HG03457 (cell line): ENCODE measurements at regions not wholly inside any gene's neighbourhood (a gene's known extent, or its start where the extent isn't known, plus 50 kb on each side); places are given as distances from the start of the nearest gene placed in this dataset.
"Not testable (repeated sequence)": the region's sequence is repeated elsewhere in the genome, so short reads cannot be mapped to it uniquely, and the experiment has no call there.

Source experiments
- ATAC-seq: cut with Tn5 transposase; IDR thresholded peaks from one replicate; pipeline ENCODE4 v1.9.1; 2021; ENCODE audit warnings: moderate number of reproducible peaks; ENCODE audit not compliant: unreplicated experiment

- ATAC-seq: no peak
Observed at GRCh38 chr2:235433860-235434259, 60.0 kb upstream of the AGAP1 start.

- ATAC-seq: no peak
Observed at GRCh38 chr2:235439959-235440662, 53.7 kb upstream of the AGAP1 start.

GRCh38 chr2:235443580-235443979 is 50.3 kb upstream of the AGAP1 start:
- not testable (repeated sequence) for ATAC-seq
